ENCODE measurements at regions not wholly inside any gene's neighbourhood (a gene's known extent, or its start where the extent isn't known, plus 50 kb on each side); places are given as distances from the start of the nearest gene placed in this dataset.
"Not testable (repeated sequence)": the region's sequence is repeated elsewhere in the genome, so short reads cannot be mapped to it uniquely, and the experiment has no call there.

GRCh38 chr12:89151536-89151935 lies 200.8 kb downstream of the DUSP6 start:
- no peak for DNase-seq

- not testable (repeated sequence) for DNase-seq
Observed at GRCh38 chr12:89150789-89151188, 201.5 kb downstream of the DUSP6 start.

GRCh38 chr12:89140602-89141238 lies 211.6 kb downstream of the DUSP6 start:
- DNase-seq: peak; percentile 60 to 88

- peak in 1 of 2 experiments; percentile 9 for DNase-seq
Observed at GRCh38 chr12:89140141-89140540, 212.2 kb downstream of the DUSP6 start.

GRCh38 chr12:89139390-89139789 lies 212.9 kb downstream of the DUSP6 start:
- no peak for DNase-seq

GRCh38 chr12:89138048-89138852 lies 214.1 kb downstream of the DUSP6 start:
- peak in 1 of 2 experiments; percentile 58 for DNase-seq

- DNase-seq: no peak
Observed at GRCh38 chr12:89135976-89136634, 216.2 kb downstream of the DUSP6 start.

GRCh38 chr12:89134213-89134770 lies 218.0 kb downstream of the DUSP6 start:
- DNase-seq: no peak

- peak in 1 of 2 experiments; percentile 45 for DNase-seq
Observed at GRCh38 chr12:89129167-89129870, 223.0 kb downstream of the DUSP6 start.

- no peak for DNase-seq
Observed at GRCh38 chr12:89126712-89127111, 225.6 kb downstream of the DUSP6 start.

GRCh38 chr12:89122852-89123251 lies 229.4 kb downstream of the DUSP6 start:
- no peak for DNase-seq

- DNase-seq: no peak
Observed at GRCh38 chr12:89117448-89118034, 234.8 kb downstream of the DUSP6 start.

GRCh38 chr12:89111964-89112363 lies 240.3 kb downstream of the DUSP6 start:
- no peak for DNase-seq

GRCh38 chr12:89108265-89108664 lies 244.0 kb downstream of the DUSP6 start:
- DNase-seq: no peak

GRCh38 chr12:89106950-89107349 lies 245.4 kb downstream of the DUSP6 start:
- DNase-seq: no peak

- DNase-seq: no peak
Observed at GRCh38 chr12:89105243-89105642, 247.1 kb downstream of the DUSP6 start.

- no peak for DNase-seq
Observed at GRCh38 chr12:89103831-89104230, 248.5 kb downstream of the DUSP6 start.

GRCh38 chr12:89101440-89101839 lies 250.9 kb downstream of the DUSP6 start:
- DNase-seq: no peak

GRCh38 chr12:89098441-89099112 lies 253.7 kb downstream of the DUSP6 start:
- peak in 1 of 2 experiments; percentile 68 for DNase-seq

- no peak for DNase-seq
Observed at GRCh38 chr12:89092297-89092696, 260.0 kb downstream of the DUSP6 start.

GRCh38 chr12:89091293-89091841 lies 260.9 kb downstream of the DUSP6 start:
- no peak for DNase-seq
